IMR-90 (cell line): ENCODE measurements at regions not wholly inside any gene's neighbourhood (a gene's known extent, or its start where the extent isn't known, plus 50 kb on each side); places are given as distances from the start of the nearest gene placed in this dataset.

Experiments used
- ATAC-seq: fragments of 200-7000 bp; cut with Tn5 transposase; 2 replicates; pipeline ENCODE4 v1.9.1; 2020; ENCODE audit warnings: low read depth, mild to moderate bottlenecking, moderate library complexity
- BruUV-seq: library from RNA; stranded (reverse); fragments of 400-500 nt; replicated peaks from 2 replicates; lab custom pipeline; 2021; lab: Mats Ljungman, UMichigan
- CTCF ChIA-PET: fragments of 300-600 bp; formaldehyde crosslinking; extraction: SDS; loops from one replicate; lab custom pipeline; 2021; ENCODE audit warnings: antibody characterized with exemption; lab: Yijun Ruan, JAX
- POLR2A ChIA-PET: fragments of 300-600 bp; sonication (Branson Sonifier 250); formaldehyde crosslinking; loops from one replicate; lab custom pipeline; 2022; ENCODE audit warnings: antibody characterized with exemption; ENCODE audit not compliant: unreplicated experiment; lab: Charles Lee
- DNase-seq: peaks from one replicate; pipeline ENCODE4 v3.0.0; 2013
- H2AFZ ChIP-seq: replicated peaks from 2 replicates; pipeline ENCODE3; 2013; ENCODE audit warnings: low read length, mild to moderate bottlenecking; ENCODE audit not compliant: poor library complexity
- H2AK5ac ChIP-seq: 2 replicates; pipeline ENCODE4 v1.6.1; 2013; ENCODE audit warnings: low read depth, low read length, inconsistent platforms
- H2AK9ac ChIP-seq: replicated peaks from 2 replicates; pipeline ENCODE3; 2013; ENCODE audit warnings: mild to moderate bottlenecking, low read depth, low read length, moderate library complexity; ENCODE audit not compliant: poor library complexity
- H2BK120ac ChIP-seq: 2 replicates; pipeline ENCODE4 v1.6.1; 2013; ENCODE audit warnings: low read depth, low read length, inconsistent platforms
- H2BK15ac ChIP-seq: 3 replicates; pipeline ENCODE4 v1.6.1; 2013; ENCODE audit warnings: low read depth, low read length, inconsistent platforms
- H2BK20ac ChIP-seq: 2 replicates; pipeline ENCODE4 v1.6.1; 2013; ENCODE audit warnings: low read depth, mild to moderate bottlenecking, inconsistent platforms, low read length, moderate library complexity
- H2BK5ac ChIP-seq: 2 replicates; pipeline ENCODE4 v1.6.1; 2013; ENCODE audit warnings: mild to moderate bottlenecking, low read depth, low read length, inconsistent platforms; ENCODE audit not compliant: poor library complexity, severe bottlenecking
- H3K14ac ChIP-seq: replicated peaks from 2 replicates; pipeline ENCODE4 v1.6.1; 2013; ENCODE audit warnings: low read depth, low read length, inconsistent platforms
- H3K18ac ChIP-seq: 2 replicates; pipeline ENCODE4 v1.6.1; 2013; ENCODE audit warnings: low read depth, low read length, control low read depth
- H3K23ac ChIP-seq: 2 replicates; pipeline ENCODE4 v1.6.1; 2013; ENCODE audit warnings: low read depth, low read length, inconsistent platforms
- H3K27ac ChIP-seq: 2 replicates; pipeline ENCODE4 v1.5.1; 2013; ENCODE audit warnings: mild to moderate bottlenecking, control low read depth, low read length; ENCODE audit not compliant: insufficient read depth
- H3K27me3 ChIP-seq: 2 replicates; pipeline ENCODE4 v1.6.1; 2013; ENCODE audit warnings: low read length; ENCODE audit not compliant: control insufficient read depth, insufficient read depth
- H3K36me3 ChIP-seq: 2 replicates; pipeline ENCODE4 v1.6.1; 2013; ENCODE audit warnings: low read length, mixed read lengths; ENCODE audit not compliant: control insufficient read depth, insufficient read depth
- H3K4ac ChIP-seq: 2 replicates; pipeline ENCODE4 v1.6.1; 2013; ENCODE audit warnings: low read depth, low read length, inconsistent platforms
- H3K4me1 ChIP-seq: 2 replicates; pipeline ENCODE4 v1.6.1; 2013; ENCODE audit warnings: low read length, mixed read lengths; ENCODE audit not compliant: control insufficient read depth, insufficient read depth
- H3K4me2 ChIP-seq: 2 replicates; pipeline ENCODE4 v1.6.1; 2013; ENCODE audit warnings: low read depth, mild to moderate bottlenecking, control low read depth, low read length, moderate library complexity
- H3K4me3 ChIP-seq: 2 replicates; pipeline ENCODE4 v1.5.1; 2013; ENCODE audit warnings: low read depth, mild to moderate bottlenecking, control low read depth, low read length, moderate library complexity; ENCODE audit not compliant: insufficient read depth
- H3K56ac ChIP-seq: 2 replicates; pipeline ENCODE4 v1.6.1; 2013; ENCODE audit warnings: low read length, inconsistent platforms; ENCODE audit not compliant: insufficient read depth; ENCODE audit errors: extremely low read depth
- H3K79me1 ChIP-seq, 2 experiments: 2 replicates each; pipeline ENCODE4 v1.6.1; 2013; ENCODE audit warnings: low read length in 2 of 2, inconsistent platforms in 1 of 2, low read depth in 1 of 2
- H3K9ac ChIP-seq: 2 replicates; pipeline ENCODE4 v1.6.1; 2013; ENCODE audit warnings: low read depth, low read length, control low read depth
- H3K9me1 ChIP-seq: 2 replicates; pipeline ENCODE4 v1.6.1; 2013; ENCODE audit warnings: low read length, inconsistent platforms; ENCODE audit not compliant: insufficient read depth
- H3K9me3 ChIP-seq: 2 replicates; pipeline ENCODE4 v1.6.1; 2013; ENCODE audit warnings: low read length; ENCODE audit not compliant: control insufficient read depth, insufficient read depth
- H4K20me1 ChIP-seq: 2 replicates; pipeline ENCODE4 v1.6.1; 2013; ENCODE audit warnings: low read length, inconsistent platforms; ENCODE audit not compliant: insufficient read depth
- H4K5ac ChIP-seq: 2 replicates; pipeline ENCODE4 v1.6.1; 2013; ENCODE audit warnings: mild to moderate bottlenecking, low read depth, low read length, control low read depth
- H4K8ac ChIP-seq, 2 experiments: 2 replicates each; pipeline ENCODE4 v1.6.1; 2013; ENCODE audit warnings: low read depth in 2 of 2, low read length in 2 of 2, control low read depth in 1 of 2, inconsistent platforms in 1 of 2
- H4K91ac ChIP-seq: 2 replicates; pipeline ENCODE4 v1.6.1; 2013; ENCODE audit warnings: low read depth, low read length, inconsistent platforms; ENCODE audit not compliant: insufficient read depth
- CHD1 ChIP-seq: IDR thresholded peaks from 2 replicates; pipeline ENCODE4 v1.6.1; 2012; ENCODE audit warnings: low read depth, low read length, improper control_type of control experiment
- RAD21 ChIP-seq: IDR thresholded peaks from 2 replicates; pipeline ENCODE4 v1.6.1; 2012; ENCODE audit warnings: low read length, improper control_type of control experiment
- RCOR1 ChIP-seq: IDR thresholded peaks from 2 replicates; pipeline ENCODE4 v1.6.1; 2012; ENCODE audit warnings: mild to moderate bottlenecking, low read length, improper control_type of control experiment; ENCODE audit not compliant: insufficient replicate concordance
- RFX5 ChIP-seq: IDR thresholded peaks from 2 replicates; pipeline ENCODE4 v1.8.0; 2012; ENCODE audit warnings: low read depth, mild to moderate bottlenecking, low read length, moderate library complexity
- SMC3 ChIP-seq: fragments of 150-350 bp; IDR thresholded peaks from 2 replicates; pipeline ENCODE4 v1.6.1; 2016; ENCODE audit warnings: low read depth, mild to moderate bottlenecking, antibody characterized with exemption, low read length, moderate library complexity
- USF2 ChIP-seq: fragments of 150-350 bp; IDR thresholded peaks from 2 replicates; pipeline ENCODE4 v1.6.1; 2017; ENCODE audit warnings: mild to moderate bottlenecking, antibody characterized with exemption, low read length, low read depth
- WGBS, 2 experiments: methylation state at CpG; one replicate each; pipeline versions ENCODE4 v1.1.5 to v1.1.7; 2013; ENCODE audit warnings: missing lambda C conversion rate in 2 of 2; ENCODE audit not compliant: insufficient read length in 1 of 2; ENCODE audit errors: extremely low coverage in 2 of 2; 5-methylcytosine and 5-hydroxymethylcytosine counted together
- dilution Hi-C: fragments of 300-500 bp; cut with HindIII; formaldehyde crosslinking; loops from one replicate; pipeline ENCODE4 v1.14.3; 2018; ENCODE audit warnings: low sequenced_read_pairs; ENCODE audit not compliant: unreplicated experiment
- in situ Hi-C: fragments of 300-500 bp; cut with MboI; formaldehyde crosslinking; loops from 3 replicates; pipeline ENCODE4 v1.14.3; 2019; ENCODE audit warnings: low sequenced_read_pairs, inconsistent platforms, mixed read lengths
- intact Hi-C: fragments of 100-400 bp; cut with micrococcal nuclease; formaldehyde crosslinking; loops from 2 replicates; pipeline ENCODE4 v1.10.0; 2022
- TF ChIP-seq, protein P1 (sequence below): fragments of 150-350 bp; IDR thresholded peaks from 2 replicates; pipeline ENCODE4 v1.6.1; 2016; ENCODE audit warnings: low read depth, mild to moderate bottlenecking, low read length, moderate library complexity, borderline replicate concordance

DNA sequence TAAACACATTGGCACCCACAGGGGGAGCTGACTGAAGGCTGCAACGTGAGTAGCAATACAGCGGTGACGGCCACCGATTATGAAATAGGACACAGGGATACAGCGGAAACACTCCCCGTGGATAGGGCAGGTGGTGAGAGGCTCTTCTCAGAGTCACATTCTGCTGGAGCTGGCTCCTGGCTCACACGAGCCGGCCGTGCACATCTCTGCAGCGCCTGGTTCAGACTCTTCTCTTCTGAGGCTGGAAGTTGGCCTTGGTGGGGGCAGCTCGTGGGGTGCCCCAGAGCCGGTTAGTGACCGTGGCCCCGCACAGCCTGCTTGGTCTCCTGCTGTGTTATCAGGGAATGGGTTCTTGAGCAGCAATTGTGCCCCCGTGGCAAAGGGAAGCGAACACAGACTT, 61.3 kb upstream of the EN2 start:
- H3K9me1 ChIP-seq, result no peaks in the 10 kb centered on the region
- H3K4me2 ChIP-seq, result no peak overlapping the region
- ChIA-PET CTCF (no interaction called here), POLR2A (no interaction called here)
- H3K4me3 ChIP-seq, result no peak overlapping the region
- DNase-seq, result no peak
- ATAC-seq, result no peak
- dilution Hi-C loops (no loop called here), intact Hi-C loops (no loop called here), in situ Hi-C loops (loop anchor here (25.0 kb wide), 1 partner anchor 366 kb away; no protein-coding TSS in a partner anchor)
- H2BK20ac ChIP-seq, result no peak overlapping the region
- no peak overlapping the region for H4K5ac ChIP-seq
- H2BK15ac ChIP-seq, result no peak overlapping the region
- H3K27ac ChIP-seq, result no peak overlapping the region
- peaks cover 2% of the 10 kb centered on the region; the same call in 1 of the 2 replicates for H3K27me3 ChIP-seq
- no peaks in the 10 kb centered on the region for H3K4me1 ChIP-seq
- WGBS, 2 experiments, result 86% methylated on average over 7 of the region's 16 CpGs; no CpG with 5 or more reads in 1 of the 2 experiments
- no peaks in the 10 kb centered on the region for H4K20me1 ChIP-seq
- H2AK9ac ChIP-seq, result no peak overlapping the region
- no peak overlapping the region for H3K14ac ChIP-seq
- H2AFZ ChIP-seq, result no peak overlapping the region
- no TSS peak for BruUV-seq
- no peak overlapping the region for H2AK5ac ChIP-seq
- TF ChIP-seq RCOR1, result no peak
- TF ChIP-seq, protein P1, sequence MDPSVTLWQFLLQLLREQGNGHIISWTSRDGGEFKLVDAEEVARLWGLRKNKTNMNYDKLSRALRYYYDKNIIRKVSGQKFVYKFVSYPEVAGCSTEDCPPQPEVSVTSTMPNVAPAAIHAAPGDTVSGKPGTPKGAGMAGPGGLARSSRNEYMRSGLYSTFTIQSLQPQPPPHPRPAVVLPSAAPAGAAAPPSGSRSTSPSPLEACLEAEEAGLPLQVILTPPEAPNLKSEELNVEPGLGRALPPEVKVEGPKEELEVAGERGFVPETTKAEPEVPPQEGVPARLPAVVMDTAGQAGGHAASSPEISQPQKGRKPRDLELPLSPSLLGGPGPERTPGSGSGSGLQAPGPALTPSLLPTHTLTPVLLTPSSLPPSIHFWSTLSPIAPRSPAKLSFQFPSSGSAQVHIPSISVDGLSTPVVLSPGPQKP, result no peak
- TF ChIP-seq RAD21, result no peak
- TF ChIP-seq CHD1, result no peak
- no peak for TF ChIP-seq USF2
- TF ChIP-seq RFX5, result no peak
- TF ChIP-seq SMC3, result no peak
- H3K9me3 ChIP-seq, result no peaks in the 10 kb centered on the region
- H2BK5ac ChIP-seq, result no peak overlapping the region
- H3K79me1 ChIP-seq, result no peaks in the 10 kb centered on the region
- no peak overlapping the region for H3K4ac ChIP-seq
- no peak overlapping the region for H3K23ac ChIP-seq
- H3K18ac ChIP-seq, result no peak overlapping the region
- H4K8ac ChIP-seq, result no peak overlapping the region
- no peak overlapping the region for H3K9ac ChIP-seq
- no peaks in the 10 kb centered on the region for H3K36me3 ChIP-seq
- H4K91ac ChIP-seq, result no peak overlapping the region
- no peak overlapping the region for H2BK120ac ChIP-seq
- H3K56ac ChIP-seq, result no peak overlapping the region
